OCI-LY7 (cell line): ENCODE measurements at regions not wholly inside any gene's neighbourhood (a gene's known extent, or its start where the extent isn't known, plus 50 kb on each side); places are given as distances from the start of the nearest gene placed in this dataset.

ENCODE experiments used
- CTCF ChIP-seq: fragments of 200-600 bp; sonication (generic); conservative IDR thresholded peaks from 2 replicates; pipeline ENCODE4 v1.5.1; 2014; ENCODE audit warnings: mild to moderate bottlenecking, antibody characterized with exemption, low read length, moderate library complexity, mixed read lengths
- EZH2phosphoT487 ChIP-seq: fragments of 200-600 bp; sonication (generic); IDR thresholded peaks from 2 replicates; pipeline ENCODE4 v1.6.1; 2018; ENCODE audit warnings: low read depth, borderline replicate concordance, mild to moderate bottlenecking, mixed run types, antibody characterized with exemption, low read length, moderate library complexity, mixed read lengths

- no peak for TF ChIP-seq CTCF
- TF ChIP-seq EZH2phosphoT487 = no peak
These were observed 265.1 kb downstream of the GLI2 start for GRCh38 chr2:121000804-121001203.
